GM12873 (cell line): ENCODE measurements at regions not wholly inside any gene's neighbourhood (a gene's known extent, or its start where the extent isn't known, plus 50 kb on each side); places are given as distances from the start of the nearest gene placed in this dataset.

Source experiments
- CTCF ChIP-seq: IDR thresholded peaks from 2 replicates; pipeline ENCODE4 v1.5.1; 2012; ENCODE audit warnings: low read depth, mild to moderate bottlenecking, moderate library complexity, low read length, control low read depth; ENCODE audit not compliant: insufficient read depth; ENCODE audit errors: missing control alignments

GRCh38 chr20:40892642-40893041 lies 136.0 kb upstream of the TOP1 start:
- peak; percentile 36 for TF ChIP-seq CTCF

GRCh38 chr20:40893610-40894236 lies 134.9 kb upstream of the TOP1 start:
- no peak for TF ChIP-seq CTCF

- TF ChIP-seq CTCF, result no peak
Measured at GRCh38 chr20:40894237-40894630, 134.4 kb upstream of the TOP1 start.

GRCh38 chr20:40895182-40895581 lies 133.4 kb upstream of the TOP1 start:
- TF ChIP-seq CTCF, result no peak

- TF ChIP-seq CTCF, result no peak
Measured at GRCh38 chr20:40896814-40897700, 131.6 kb upstream of the TOP1 start.

- no peak for TF ChIP-seq CTCF
Measured at GRCh38 chr20:40899344-40899743, 129.3 kb upstream of the TOP1 start.

- no peak for TF ChIP-seq CTCF
Measured at GRCh38 chr20:40900666-40901215, 127.9 kb upstream of the TOP1 start.
